ENCODE measurements at regions not wholly inside any gene's neighbourhood (a gene's known extent, or its start where the extent isn't known, plus 50 kb on each side); places are given as distances from the start of the nearest gene placed in this dataset.

GRCh38 chr11:111097191-111097590 lies 148.3 kb upstream of the POU2AF2 start:
- H3K27ac ChIP-seq: no peak overlapping the region
- no peak overlapping the region for H3K4me3 ChIP-seq
- no peaks in the 10 kb centered on the region for H3K36me3 ChIP-seq
- H3K27me3 ChIP-seq (replicated peaks): no peaks in the 10 kb centered on the region
- DNase-seq (ENCODE audit: low read depth in 1 of 2, low spot score in 2 of 2): no peak
- H3K9me3 ChIP-seq (replicated peaks): no peaks in the 10 kb centered on the region
- no peaks in the 10 kb centered on the region for H3K4me1 ChIP-seq (replicated peaks)

- Histone ChIP-seq H3K9me3 (replicated peaks) (no peaks in the 10 kb centered on the region), H3K36me3 (no peaks in the 10 kb centered on the region), H3K4me3 (no peak overlapping the region), H3K27me3 (replicated peaks) (no peaks in the 10 kb centered on the region), H3K27ac (no peak overlapping the region), H3K4me1 (replicated peaks) (no peaks in the 10 kb centered on the region)
- no peak for DNase-seq (ENCODE audit: low read depth in 1 of 2, low spot score in 2 of 2)
Observed at GRCh38 chr11:111095327-111095726, 150.2 kb upstream of the POU2AF2 start.

GRCh38 chr11:111093061-111093460 lies 152.5 kb upstream of the POU2AF2 start:
- DNase-seq (ENCODE audit: low read depth in 1 of 2, low spot score in 2 of 2): no peak
- no peaks in the 10 kb centered on the region for H3K4me1 ChIP-seq (replicated peaks)
- H3K27me3 ChIP-seq (replicated peaks): no peaks in the 10 kb centered on the region
- H3K36me3 ChIP-seq: no peaks in the 10 kb centered on the region
- H3K9me3 ChIP-seq (replicated peaks): no peaks in the 10 kb centered on the region
- H3K4me3 ChIP-seq: no peak overlapping the region
- no peak overlapping the region for H3K27ac ChIP-seq

GRCh38 chr11:111091321-111091938 lies 154.1 kb upstream of the POU2AF2 start:
- Histone ChIP-seq H3K36me3 (no peaks in the 10 kb centered on the region), H3K27ac (no peak overlapping the region), H3K4me1 (replicated peaks) (no peaks in the 10 kb centered on the region), H3K27me3 (replicated peaks) (no peaks in the 10 kb centered on the region), H3K9me3 (replicated peaks) (no peaks in the 10 kb centered on the region), H3K4me3 (no peak overlapping the region)
- no peak for DNase-seq (ENCODE audit: low read depth in 1 of 2, low spot score in 2 of 2)

GRCh38 chr11:111089759-111090158 lies 155.8 kb upstream of the POU2AF2 start:
- Histone ChIP-seq H3K4me1 (replicated peaks) (no peaks in the 10 kb centered on the region), H3K4me3 (no peak overlapping the region), H3K27me3 (replicated peaks) (no peaks in the 10 kb centered on the region), H3K36me3 (no peaks in the 10 kb centered on the region), H3K27ac (no peak overlapping the region), H3K9me3 (replicated peaks) (no peaks in the 10 kb centered on the region)
- no peak for DNase-seq (ENCODE audit: low read depth in 1 of 2, low spot score in 2 of 2)

- Histone ChIP-seq H3K27ac (no peak overlapping the region), H3K27me3 (replicated peaks) (no peaks in the 10 kb centered on the region), H3K36me3 (no peaks in the 10 kb centered on the region), H3K9me3 (replicated peaks) (no peaks in the 10 kb centered on the region), H3K4me3 (no peak overlapping the region), H3K4me1 (replicated peaks) (no peaks in the 10 kb centered on the region)
- no peak for DNase-seq (ENCODE audit: low read depth in 1 of 2, low spot score in 2 of 2)
Observed at GRCh38 chr11:111088847-111089355, 156.6 kb upstream of the POU2AF2 start.

- no peak overlapping the region for H3K27ac ChIP-seq
- H3K4me1 ChIP-seq (replicated peaks): no peaks in the 10 kb centered on the region
- no peak for DNase-seq (ENCODE audit: low read depth in 1 of 2, low spot score in 2 of 2)
- no peaks in the 10 kb centered on the region for H3K9me3 ChIP-seq (replicated peaks)
- no peaks in the 10 kb centered on the region for H3K36me3 ChIP-seq
- no peak overlapping the region for H3K4me3 ChIP-seq
- H3K27me3 ChIP-seq (replicated peaks): no peaks in the 10 kb centered on the region
Observed at GRCh38 chr11:111086058-111086457, 159.5 kb upstream of the POU2AF2 start.

GRCh38 chr11:111082664-111083063 lies 162.9 kb upstream of the POU2AF2 start:
- Histone ChIP-seq H3K27ac (no peak overlapping the region), H3K36me3 (no peaks in the 10 kb centered on the region), H3K4me1 (replicated peaks) (no peaks in the 10 kb centered on the region), H3K4me3 (no peak overlapping the region), H3K9me3 (replicated peaks) (no peaks in the 10 kb centered on the region), H3K27me3 (replicated peaks) (no peaks in the 10 kb centered on the region)
- no peak for DNase-seq (ENCODE audit: low read depth in 1 of 2, low spot score in 2 of 2)

- Histone ChIP-seq H3K9me3 (replicated peaks) (no peaks in the 10 kb centered on the region), H3K36me3 (no peaks in the 10 kb centered on the region), H3K27me3 (replicated peaks) (no peaks in the 10 kb centered on the region), H3K4me1 (replicated peaks) (no peaks in the 10 kb centered on the region), H3K4me3 (no peak overlapping the region), H3K27ac (no peak overlapping the region)
- DNase-seq (ENCODE audit: low read depth in 1 of 2, low spot score in 2 of 2): no peak
Observed at GRCh38 chr11:111081021-111081511, 164.5 kb upstream of the POU2AF2 start.

- DNase-seq (ENCODE audit: low read depth in 1 of 2, low spot score in 2 of 2): no peak
- Histone ChIP-seq H3K4me1 (replicated peaks) (no peaks in the 10 kb centered on the region), H3K9me3 (replicated peaks) (no peaks in the 10 kb centered on the region), H3K4me3 (no peak overlapping the region), H3K36me3 (no peaks in the 10 kb centered on the region), H3K27ac (no peak overlapping the region), H3K27me3 (replicated peaks) (no peaks in the 10 kb centered on the region)
Observed at GRCh38 chr11:111077530-111078322, 167.8 kb upstream of the POU2AF2 start.

- no peak overlapping the region for H3K27ac ChIP-seq
- H3K4me1 ChIP-seq (replicated peaks): no peaks in the 10 kb centered on the region; the same call in 1 of the 2 replicates
- no peak overlapping the region for H3K4me3 ChIP-seq
- no peaks in the 10 kb centered on the region for H3K27me3 ChIP-seq (replicated peaks)
- no peak for DNase-seq (ENCODE audit: low read depth in 1 of 2, low spot score in 2 of 2)
- H3K9me3 ChIP-seq (replicated peaks): no peaks in the 10 kb centered on the region
- H3K36me3 ChIP-seq: no peaks in the 10 kb centered on the region
Observed at GRCh38 chr11:111069066-111069465, 176.5 kb upstream of the POU2AF2 start.

GRCh38 chr11:111067994-111068393 lies 177.5 kb upstream of the POU2AF2 start:
- H3K4me1 ChIP-seq (replicated peaks): no peaks in the 10 kb centered on the region; the same call in 1 of the 2 replicates
- H3K9me3 ChIP-seq (replicated peaks): no peaks in the 10 kb centered on the region
- H3K27ac ChIP-seq: no peak overlapping the region
- H3K27me3 ChIP-seq (replicated peaks): no peaks in the 10 kb centered on the region
- DNase-seq (ENCODE audit: low read depth in 1 of 2, low spot score in 2 of 2): no peak
- no peaks in the 10 kb centered on the region for H3K36me3 ChIP-seq
- H3K4me3 ChIP-seq: no peak overlapping the region

- no peaks in the 10 kb centered on the region for H3K27me3 ChIP-seq (replicated peaks)
- no peak overlapping the region for H3K4me3 ChIP-seq
- no peaks in the 10 kb centered on the region for H3K9me3 ChIP-seq (replicated peaks)
- no peaks in the 10 kb centered on the region; the same call in 1 of the 2 replicates for H3K4me1 ChIP-seq (replicated peaks)
- DNase-seq (ENCODE audit: low read depth in 1 of 2, low spot score in 2 of 2): no peak
- H3K27ac ChIP-seq: no peak overlapping the region
- H3K36me3 ChIP-seq: no peaks in the 10 kb centered on the region
Observed at GRCh38 chr11:111066846-111067245, 178.7 kb upstream of the POU2AF2 start.

All from SJSA1 (cell line).